NT2/D1 (cell line): ENCODE measurements at regions not wholly inside any gene's neighbourhood (a gene's known extent, or its start where the extent isn't known, plus 50 kb on each side); places are given as distances from the start of the nearest gene placed in this dataset.

ENCODE experiments used
- YY1 ChIP-seq: IDR thresholded peaks from 2 replicates; pipeline ENCODE4 v1.6.1; 2011; ENCODE audit not compliant: insufficient read length, insufficient read depth
- ZNF274 ChIP-seq: IDR thresholded peaks from 2 replicates; pipeline ENCODE4 v1.6.1; 2011; ENCODE audit warnings: mild to moderate bottlenecking, low read depth, low read length

GRCh38 chr4:151488968-151489367 lies 80.0 kb downstream of the FHIP1A start:
- no peak for TF ChIP-seq ZNF274
- TF ChIP-seq YY1, result no peak
